H1 (cell line): ENCODE measurements at regions not wholly inside any gene's neighbourhood (a gene's known extent, or its start where the extent isn't known, plus 50 kb on each side); places are given as distances from the start of the nearest gene placed in this dataset.

ENCODE experiments used
- CTCF ChIA-PET: fragments of 300-600 bp; sonication (Branson Sonifier 250); formaldehyde crosslinking; loops from one replicate; lab custom pipeline; 2021; ENCODE audit not compliant: partially characterized antibody; lab: Charles Lee
- POLR2A ChIA-PET: fragments of 300-600 bp; sonication (Branson Sonifier 250); formaldehyde crosslinking; loops from one replicate; lab custom pipeline; 2021; ENCODE audit warnings: inconsistent platforms; ENCODE audit not compliant: partially characterized antibody; lab: Charles Lee
- DNase-seq, 2 experiments: peaks; one replicate each; pipeline versions ENCODE4 v3.0.0 to v3.0.0-alpha.2; 2010 to 2022; ENCODE audit warnings: low spot score in 2 of 2, low read depth in 1 of 2, mixed read lengths in 1 of 2
- FAIRE-seq: peaks from 2 replicates; lab custom pipeline; 2011; peaks lifted over from hg19 to GRCh38; lab: Jason Lieb, UNC
- H2AFZ ChIP-seq: 2 replicates; pipeline ENCODE4 v1.8.1; 2012; ENCODE audit warnings: low read length, inconsistent platforms
- H2AK5ac ChIP-seq: 2 replicates; pipeline ENCODE4 v1.6.1; 2013; ENCODE audit warnings: low read depth, low read length
- H2BK120ac ChIP-seq: replicated peaks from 2 replicates; pipeline ENCODE3; 2013; ENCODE audit warnings: low read depth, low read length, inconsistent platforms
- H2BK12ac ChIP-seq: 2 replicates; pipeline ENCODE4 v1.6.1; 2013; ENCODE audit warnings: low read depth, low read length
- H2BK15ac ChIP-seq: 2 replicates; pipeline ENCODE4 v1.6.1; 2013; ENCODE audit warnings: low read length
- H2BK20ac ChIP-seq: 2 replicates; pipeline ENCODE4 v1.6.1; 2013; ENCODE audit warnings: low read length
- H2BK5ac ChIP-seq: 2 replicates; pipeline ENCODE4 v1.6.1; 2013; ENCODE audit warnings: low read depth, low read length
- H3K14ac ChIP-seq: 2 replicates; pipeline ENCODE4 v1.6.1; 2013; ENCODE audit warnings: inconsistent platforms; ENCODE audit not compliant: insufficient read length
- H3K18ac ChIP-seq: 2 replicates; pipeline ENCODE4 v1.6.1; 2013; ENCODE audit warnings: low read length; ENCODE audit errors: extremely low read depth
- H3K23ac ChIP-seq: 2 replicates; pipeline ENCODE4 v1.6.1; 2013; ENCODE audit warnings: inconsistent platforms; ENCODE audit not compliant: insufficient read length
- H3K23me2 ChIP-seq: 2 replicates; pipeline ENCODE4 v1.6.1; 2013; ENCODE audit warnings: low read depth, low read length
- H3K27ac ChIP-seq: 2 replicates; pipeline ENCODE4 v1.6.1; 2011; ENCODE audit warnings: low read depth, low read length, inconsistent platforms
- H3K27me3 ChIP-seq, 4 experiments: replicated peaks in 1 of 4; 1 replicate in 1 of 4; 2 replicates in 3 of 4; pipeline versions ENCODE4 v1.6.1 to v1.8.1; 2011 to 2013; ENCODE audit warnings: low read length in 3 of 4, mild to moderate bottlenecking in 3 of 4, inconsistent platforms in 2 of 4, mixed read lengths in 2 of 4, moderate library complexity in 1 of 4; ENCODE audit not compliant: control insufficient read depth in 3 of 4, insufficient read depth in 3 of 4; ENCODE audit errors: extremely low read depth in 1 of 4
- H3K36me3 ChIP-seq, 4 experiments: 2 replicates each; pipeline versions ENCODE4 v1.6.1 to v1.8.1; 2011 to 2013; ENCODE audit warnings: mild to moderate bottlenecking in 4 of 4, low read length in 3 of 4, moderate library complexity in 2 of 4, control low read depth in 1 of 4, inconsistent platforms in 1 of 4; ENCODE audit not compliant: insufficient read depth in 4 of 4, control insufficient read depth in 2 of 4
- H3K4ac ChIP-seq: replicated peaks from 2 replicates; pipeline ENCODE3; 2013; ENCODE audit warnings: low read length, low read depth, mixed read lengths, inconsistent platforms; ENCODE audit not compliant: insufficient read length
- H3K4me1 ChIP-seq, 4 experiments: replicated peaks in 1 of 4; 1 replicate in 1 of 4; 2 replicates in 3 of 4; pipeline versions ENCODE4 v1.6.1 to v1.8.1; 2011 to 2013; ENCODE audit warnings: low read length in 3 of 4, inconsistent platforms in 2 of 4, mixed read lengths in 1 of 4; ENCODE audit not compliant: insufficient read depth in 4 of 4, control insufficient read depth in 3 of 4
- H3K4me2 ChIP-seq, 2 experiments: 2 replicates each; pipeline versions ENCODE4 v1.6.1 to v1.8.1; 2011 to 2013; ENCODE audit warnings: low read depth in 2 of 2, low read length in 2 of 2, control low read depth in 1 of 2, inconsistent platforms in 1 of 2, mild to moderate bottlenecking in 1 of 2; ENCODE audit not compliant: insufficient read depth in 1 of 2
- H3K4me3 ChIP-seq, 4 experiments: fragments of 200-600, 300-600 bp in 1 of 4; sonication (generic), shearing (Covaris generic), sonication (Bioruptor Twin) in 1 of 4; 2 replicates each; pipeline versions ENCODE4 v1.5.1 to v1.8.1; 2011 to 2016; ENCODE audit warnings: low read length in 4 of 4, low read depth in 3 of 4, control low read depth in 2 of 4, inconsistent platforms in 2 of 4, mild to moderate bottlenecking in 2 of 4, mixed read lengths in 1 of 4, moderate library complexity in 1 of 4; ENCODE audit not compliant: insufficient read depth in 2 of 4; ENCODE audit errors: extremely low read depth in 1 of 4
- H3K56ac ChIP-seq: replicated peaks from 2 replicates; pipeline ENCODE3; 2013; ENCODE audit warnings: low read depth, mild to moderate bottlenecking, mixed read lengths, low read length, inconsistent platforms; ENCODE audit not compliant: insufficient read length
- H3K79me1 ChIP-seq: 2 replicates; pipeline ENCODE4 v1.6.1; 2013; ENCODE audit warnings: low read depth, low read length, control low read depth
- H3K79me2 ChIP-seq, 2 experiments: 2 replicates each; pipeline versions ENCODE4 v1.6.1 to v1.8.1; 2012 to 2013; ENCODE audit warnings: low read length in 2 of 2, mild to moderate bottlenecking in 2 of 2, inconsistent platforms in 1 of 2; ENCODE audit not compliant: insufficient read depth in 2 of 2, control insufficient read depth in 1 of 2
- H3K9ac ChIP-seq, 4 experiments: replicated peaks in 1 of 4; 1 replicate in 1 of 4; 2 replicates in 3 of 4; pipeline versions ENCODE4 v1.6.1 to v1.8.1; 2011 to 2013; ENCODE audit warnings: low read depth in 3 of 4, low read length in 3 of 4, control low read depth in 2 of 4, mild to moderate bottlenecking in 2 of 4, moderate library complexity in 2 of 4, inconsistent platforms in 1 of 4; ENCODE audit errors: extremely low read depth in 1 of 4
- H3K9me3 ChIP-seq, 2 experiments: 2 replicates each; pipeline versions ENCODE4 v1.6.1 to v1.8.1; 2012 to 2013; ENCODE audit warnings: mild to moderate bottlenecking in 2 of 2, moderate library complexity in 2 of 2, control low read depth in 1 of 2, inconsistent platforms in 1 of 2, low read depth in 1 of 2, low read length in 1 of 2, mixed read lengths in 1 of 2; ENCODE audit not compliant: insufficient read depth in 2 of 2
- H4K20me1 ChIP-seq, 2 experiments: replicated peaks in 1 of 2; 2 replicates each; pipeline versions ENCODE3 to v1.8.1; 2011 to 2013; ENCODE audit warnings: inconsistent platforms in 2 of 2, low read length in 2 of 2, mild to moderate bottlenecking in 1 of 2; ENCODE audit not compliant: insufficient read depth in 2 of 2, control insufficient read depth in 1 of 2
- H4K5ac ChIP-seq: 2 replicates; pipeline ENCODE4 v1.6.1; 2013; ENCODE audit warnings: low read length, low read depth, mixed read lengths, inconsistent platforms; ENCODE audit not compliant: insufficient read length
- H4K8ac ChIP-seq: 2 replicates; pipeline ENCODE4 v1.8.0; 2013; ENCODE audit warnings: mild to moderate bottlenecking, moderate library complexity, low read length, inconsistent platforms; ENCODE audit not compliant: insufficient read depth; ENCODE audit errors: extremely low read depth
- H4K91ac ChIP-seq: replicated peaks from 2 replicates; pipeline ENCODE3; 2013; ENCODE audit warnings: low read length, mixed read lengths, inconsistent platforms; ENCODE audit not compliant: insufficient read length
- BACH1 ChIP-seq: IDR thresholded peaks from 2 replicates; pipeline ENCODE4 v1.6.1; 2012; ENCODE audit warnings: low read length, improper control_type of control experiment
- WGBS, 2 experiments: shearing (Covaris generic) in 1 of 2; methylation state at CpG; one replicate each; pipeline versions ENCODE4 v1.1.6 to v1.1.7; 2013 to 2015; ENCODE audit warnings: low lambda C conversion rate in 2 of 2, mixed read lengths in 2 of 2, inconsistent platforms in 1 of 2, low coverage in 1 of 2, missing lambda C conversion rate in 1 of 2; ENCODE audit not compliant: insufficient replicate concordance in 2 of 2, insufficient coverage in 1 of 2, insufficient read length in 1 of 2; ENCODE audit errors: extremely low coverage in 1 of 2, missing lambda C conversion rate in 1 of 2; 5-methylcytosine and 5-hydroxymethylcytosine counted together

GRCh38 chr6:159508931-159509330 lies 184.1 kb downstream of the SOD2 start:
- Histone ChIP-seq H2AK5ac (no peak overlapping the region), H3K23ac (no peak overlapping the region), H2BK120ac (no peak overlapping the region), H4K20me1 (no peaks in the 10 kb centered on the region), H2BK15ac (no peak overlapping the region), H2AFZ (no peak overlapping the region), H2BK5ac (no peak overlapping the region), H3K9ac (no peak overlapping the region), H3K79me1 (no peaks in the 10 kb centered on the region), H3K23me2 (no peaks in the 10 kb centered on the region), H3K18ac (no peak overlapping the region), H4K5ac (no peak overlapping the region), H3K9me3 (peaks cover 64 to 92% of the 10 kb centered on the region in 2 experiments), H2BK20ac (no peak overlapping the region), H3K79me2 (no peaks in the 10 kb centered on the region), H3K36me3 (no peaks in the 10 kb centered on the region; a peak in 1 of 8 replicates), H3K56ac (no peak overlapping the region), H3K4me1 (no peaks in the 10 kb centered on the region), H3K4me3 (no peak overlapping the region), H3K27ac (no peak overlapping the region), H2BK12ac (no peak overlapping the region), H4K8ac (no peak overlapping the region), H3K14ac (no peak overlapping the region), H3K27me3 (no peaks in the 10 kb centered on the region), H3K4ac (no peak overlapping the region), H3K4me2 (no peak overlapping the region), H4K91ac (no peak overlapping the region)
- FAIRE-seq (no peak), DNase-seq (no peak)
- 83% methylated on average over 2 of the region's 2 CpGs; no CpG with 5 or more reads in 1 of the 2 experiments for WGBS, 2 experiments
- ChIA-PET CTCF (no interaction called here), POLR2A (no interaction called here)
- no peak for TF ChIP-seq BACH1
